ENCODE measurements at regions not wholly inside any gene's neighbourhood (a gene's known extent, or its start where the extent isn't known, plus 50 kb on each side); places are given as distances from the start of the nearest gene placed in this dataset.

- Mint-ChIP-seq H3K27ac (no peak overlapping the region), H3K27me3 (no peaks in the 10 kb centered on the region), H3K36me3 (no peaks in the 10 kb centered on the region), H3K9me3 (peaks cover 0 to 2% (median 0%) of the 10 kb centered on the region in 5 donors), H3K4me3 (no peak overlapping the region), H3K4me1 (peaks cover 0 to 2% (median 0%) of the 10 kb centered on the region in 3 donors)
- H3K4me1 ChIP-seq (ENCODE audit: insufficient read depth, low read length): no peaks in the 10 kb centered on the region
- ChIA-PET POLR2A (no interaction called here), CTCF (no interaction called here)
- no peaks in the 10 kb centered on the region for H3K27me3 ChIP-seq (ENCODE audit: insufficient read depth, low read length, poor library complexity, severe bottlenecking)
- no peaks in the 10 kb centered on the region for H3K9me3 ChIP-seq (ENCODE audit: low read length)
- no peaks in the 10 kb centered on the region for H3K36me3 ChIP-seq (ENCODE audit: insufficient read depth, low read length)
- DNase-seq: no peak
- H3K4me3 ChIP-seq (ENCODE audit: low read length): no peak overlapping the region
- no peak overlapping the region for H3K27ac ChIP-seq (ENCODE audit: low read depth, low read length)
Observed at GRCh38 chr13:76014406-76015318, 378.5 kb downstream of the LMO7 start.

- ChIA-PET CTCF (interaction anchor here (1.0 kb wide), 1 partner anchor 11 kb away, joined by 3 read pairs; no protein-coding TSS in a partner anchor), POLR2A (no interaction called here)
- Histone ChIP-seq H3K9me3 (ENCODE audit: low read length) (no peaks in the 10 kb centered on the region), H3K27ac (ENCODE audit: low read depth, low read length) (no peak overlapping the region), H3K27me3 (ENCODE audit: insufficient read depth, low read length, poor library complexity, severe bottlenecking) (no peaks in the 10 kb centered on the region), H3K4me1 (ENCODE audit: insufficient read depth, low read length) (no peaks in the 10 kb centered on the region), H3K4me3 (ENCODE audit: low read length) (no peak overlapping the region), H3K36me3 (ENCODE audit: insufficient read depth, low read length) (no peaks in the 10 kb centered on the region)
- no peak overlapping the region for H3K27ac Mint-ChIP-seq
- no peaks in the 10 kb centered on the region for H3K36me3 Mint-ChIP-seq
- H3K4me3 Mint-ChIP-seq: no peak overlapping the region
- no peaks in the 10 kb centered on the region for H3K27me3 Mint-ChIP-seq
- peaks cover 0 to 2% (median 0%) of the 10 kb centered on the region in 5 donors for H3K9me3 Mint-ChIP-seq
- H3K4me1 Mint-ChIP-seq: peaks cover 0 to 2% (median 0%) of the 10 kb centered on the region in 3 donors
- no peak for DNase-seq
Observed at GRCh38 chr13:76012091-76012721, 376.1 kb downstream of the LMO7 start.

- CTCF ChIA-PET: no interaction called here
Observed at GRCh38 chr13:76009267-76009890, 373.2 kb downstream of the LMO7 start.

GRCh38 chr13:76004416-76004815, 368.3 kb downstream of the LMO7 start:
- Histone ChIP-seq H3K4me1 (ENCODE audit: insufficient read depth, low read length) (no peaks in the 10 kb centered on the region), H3K4me3 (ENCODE audit: low read length) (no peak overlapping the region), H3K27ac (ENCODE audit: low read depth, low read length) (no peak overlapping the region), H3K9me3 (ENCODE audit: low read length) (no peaks in the 10 kb centered on the region), H3K36me3 (ENCODE audit: insufficient read depth, low read length) (no peaks in the 10 kb centered on the region), H3K27me3 (ENCODE audit: insufficient read depth, low read length, poor library complexity, severe bottlenecking) (no peaks in the 10 kb centered on the region)
- no peak overlapping the region for H3K27ac Mint-ChIP-seq
- H3K27me3 Mint-ChIP-seq: no peaks in the 10 kb centered on the region
- H3K4me1 Mint-ChIP-seq: no peaks in the 10 kb centered on the region
- ChIA-PET CTCF (interaction anchor here (1.8 kb wide), 1 partner anchor 15 kb away, joined by 4 read pairs; no protein-coding TSS in a partner anchor), POLR2A (no interaction called here)
- DNase-seq: no peak
- no peak overlapping the region for H3K4me3 Mint-ChIP-seq
- H3K9me3 Mint-ChIP-seq: no peaks in the 10 kb centered on the region
- no peaks in the 10 kb centered on the region for H3K36me3 Mint-ChIP-seq

More at GRCh38 chr13:76009267-76009890, 373.2 kb downstream of the LMO7 start:
- Mint-ChIP-seq H3K27ac (no peak overlapping the region), H3K9me3 (peaks cover 0 to 2% (median 0%) of the 10 kb centered on the region in 5 donors), H3K36me3 (no peaks in the 10 kb centered on the region), H3K4me3 (no peak overlapping the region), H3K4me1 (no peaks in the 10 kb centered on the region), H3K27me3 (no peaks in the 10 kb centered on the region)
- Histone ChIP-seq H3K9me3 (ENCODE audit: low read length) (no peaks in the 10 kb centered on the region), H3K4me1 (ENCODE audit: insufficient read depth, low read length) (no peaks in the 10 kb centered on the region), H3K36me3 (ENCODE audit: insufficient read depth, low read length) (no peaks in the 10 kb centered on the region), H3K27me3 (ENCODE audit: insufficient read depth, low read length, poor library complexity, severe bottlenecking) (no peaks in the 10 kb centered on the region), H3K4me3 (ENCODE audit: low read length) (no peak overlapping the region), H3K27ac (ENCODE audit: low read depth, low read length) (no peak overlapping the region)
- no peak for DNase-seq
- POLR2A ChIA-PET: no interaction called here

- no peaks in the 10 kb centered on the region for H3K4me1 ChIP-seq (ENCODE audit: insufficient read depth, low read length)
- no peak overlapping the region for H3K4me3 Mint-ChIP-seq
- ChIA-PET CTCF (no interaction called here), POLR2A (no interaction called here)
- H3K36me3 ChIP-seq (ENCODE audit: insufficient read depth, low read length): no peaks in the 10 kb centered on the region
- DNase-seq: no peak
- no peaks in the 10 kb centered on the region for H3K36me3 Mint-ChIP-seq
- no peaks in the 10 kb centered on the region for H3K4me1 Mint-ChIP-seq
- H3K27me3 Mint-ChIP-seq: no peaks in the 10 kb centered on the region
- H3K27ac Mint-ChIP-seq: no peak overlapping the region
- no peak overlapping the region for H3K4me3 ChIP-seq (ENCODE audit: low read length)
- H3K9me3 Mint-ChIP-seq: no peaks in the 10 kb centered on the region
- no peaks in the 10 kb centered on the region for H3K27me3 ChIP-seq (ENCODE audit: insufficient read depth, low read length, poor library complexity, severe bottlenecking)
- H3K27ac ChIP-seq (ENCODE audit: low read depth, low read length): no peak overlapping the region
- no peaks in the 10 kb centered on the region for H3K9me3 ChIP-seq (ENCODE audit: low read length)
Observed at GRCh38 chr13:76000131-76000530, 364.0 kb downstream of the LMO7 start.

- no peaks in the 10 kb centered on the region for H3K36me3 Mint-ChIP-seq
- Histone ChIP-seq H3K4me3 (ENCODE audit: low read length) (no peak overlapping the region), H3K9me3 (ENCODE audit: low read length) (no peaks in the 10 kb centered on the region), H3K27ac (ENCODE audit: low read depth, low read length) (no peak overlapping the region), H3K4me1 (ENCODE audit: insufficient read depth, low read length) (no peaks in the 10 kb centered on the region), H3K27me3 (ENCODE audit: insufficient read depth, low read length, poor library complexity, severe bottlenecking) (no peaks in the 10 kb centered on the region), H3K36me3 (ENCODE audit: insufficient read depth, low read length) (no peaks in the 10 kb centered on the region)
- no peaks in the 10 kb centered on the region for H3K27me3 Mint-ChIP-seq
- no peaks in the 10 kb centered on the region for H3K4me1 Mint-ChIP-seq
- no peaks in the 10 kb centered on the region for H3K9me3 Mint-ChIP-seq
- H3K27ac Mint-ChIP-seq: no peak overlapping the region
- ChIA-PET CTCF (no interaction called here), POLR2A (no interaction called here)
- no peak for DNase-seq
- no peak overlapping the region for H3K4me3 Mint-ChIP-seq
Observed at GRCh38 chr13:75996582-75996981, 360.5 kb downstream of the LMO7 start.

GRCh38 chr13:75995966-75996365, 359.8 kb downstream of the LMO7 start:
- H3K36me3 ChIP-seq (ENCODE audit: insufficient read depth, low read length): no peaks in the 10 kb centered on the region
- H3K27me3 ChIP-seq (ENCODE audit: insufficient read depth, low read length, poor library complexity, severe bottlenecking): no peaks in the 10 kb centered on the region
- CTCF ChIA-PET: no interaction called here
- no peak for DNase-seq
- H3K4me3 Mint-ChIP-seq: no peak overlapping the region
- H3K4me1 Mint-ChIP-seq: no peaks in the 10 kb centered on the region
- H3K9me3 Mint-ChIP-seq: no peaks in the 10 kb centered on the region
- no peak overlapping the region for H3K4me3 ChIP-seq (ENCODE audit: low read length)
- H3K27me3 Mint-ChIP-seq: no peaks in the 10 kb centered on the region
- H3K27ac ChIP-seq (ENCODE audit: low read depth, low read length): no peak overlapping the region
- no peak overlapping the region for H3K27ac Mint-ChIP-seq
- POLR2A ChIA-PET: no interaction called here
- H3K4me1 ChIP-seq (ENCODE audit: insufficient read depth, low read length): no peaks in the 10 kb centered on the region
- H3K9me3 ChIP-seq (ENCODE audit: low read length): no peaks in the 10 kb centered on the region
- no peaks in the 10 kb centered on the region for H3K36me3 Mint-ChIP-seq

GRCh38 chr13:75993823-75994222, 357.7 kb downstream of the LMO7 start:
- POLR2A ChIA-PET: no interaction called here

More at GRCh38 chr13:75993823-75994222, 357.7 kb downstream of the LMO7 start:
- Histone ChIP-seq H3K27me3 (ENCODE audit: insufficient read depth, low read length, poor library complexity, severe bottlenecking) (no peaks in the 10 kb centered on the region), H3K4me3 (ENCODE audit: low read length) (no peak overlapping the region), H3K27ac (ENCODE audit: low read depth, low read length) (no peak overlapping the region), H3K36me3 (ENCODE audit: insufficient read depth, low read length) (no peaks in the 10 kb centered on the region), H3K4me1 (ENCODE audit: insufficient read depth, low read length) (no peaks in the 10 kb centered on the region), H3K9me3 (ENCODE audit: low read length) (no peaks in the 10 kb centered on the region)
- no peak overlapping the region for H3K27ac Mint-ChIP-seq
- H3K4me1 Mint-ChIP-seq: no peaks in the 10 kb centered on the region
- no peaks in the 10 kb centered on the region for H3K27me3 Mint-ChIP-seq
- peaks cover 0 to 6% (median 2%) of the 10 kb centered on the region in 5 donors for H3K9me3 Mint-ChIP-seq
- H3K36me3 Mint-ChIP-seq: no peaks in the 10 kb centered on the region
- CTCF ChIA-PET: no interaction called here
- H3K4me3 Mint-ChIP-seq: no peak overlapping the region
- no peak for DNase-seq

Data from CD8-positive, alpha-beta memory T cell (primary cell).